Glomerular endothelial cell (primary cell): ENCODE measurements at regions not wholly inside any gene's neighbourhood (a gene's known extent, or its start where the extent isn't known, plus 50 kb on each side); places are given as distances from the start of the nearest gene placed in this dataset.
A peak's percentile ranks its signal among the peaks of the same experiment; 100 is the strongest.

Source experiments
- DNase-seq: peaks from one replicate; pipeline ENCODE4 v3.0.0-alpha.2; 2011; ENCODE audit warnings: low read depth, low spot score; ENCODE audit errors: extremely low read depth

DNA sequence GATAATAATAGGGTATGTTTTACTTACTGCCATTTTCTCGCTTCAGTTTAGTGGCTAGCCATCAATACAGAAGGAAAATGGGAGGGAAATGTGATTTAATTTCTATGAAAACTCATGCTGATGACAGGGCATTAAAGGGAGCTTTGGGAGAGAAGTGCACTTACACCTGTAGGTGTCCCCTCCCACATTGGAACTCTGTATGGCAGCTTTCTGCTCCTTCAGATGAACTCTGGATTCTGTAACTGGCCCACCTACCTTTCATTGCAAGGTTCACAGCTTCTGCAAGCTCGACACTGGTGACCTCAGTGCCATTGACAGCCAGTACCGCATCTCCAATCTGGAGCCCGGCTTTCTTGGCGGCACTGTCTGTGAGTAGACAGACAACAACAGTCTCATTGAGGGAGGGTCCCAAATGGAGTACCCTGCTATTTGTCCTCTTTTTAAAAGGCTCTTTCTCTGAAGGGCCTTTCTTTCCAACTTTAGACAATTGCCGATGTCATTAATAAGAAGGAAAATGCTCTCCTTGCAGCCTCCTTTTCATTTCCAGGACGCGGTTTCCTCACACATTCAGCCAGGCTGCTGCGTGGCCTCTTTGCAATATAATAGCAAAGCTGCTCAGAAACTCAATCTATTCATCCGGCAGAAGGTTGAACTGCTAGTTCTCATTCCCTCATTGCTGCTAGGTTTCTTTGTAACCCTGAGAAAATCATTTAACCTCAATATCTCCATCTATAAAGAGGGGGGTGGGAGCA lies 63.6 kb downstream of the NUDT12 start:
- DNase-seq, result no peak

DNA sequence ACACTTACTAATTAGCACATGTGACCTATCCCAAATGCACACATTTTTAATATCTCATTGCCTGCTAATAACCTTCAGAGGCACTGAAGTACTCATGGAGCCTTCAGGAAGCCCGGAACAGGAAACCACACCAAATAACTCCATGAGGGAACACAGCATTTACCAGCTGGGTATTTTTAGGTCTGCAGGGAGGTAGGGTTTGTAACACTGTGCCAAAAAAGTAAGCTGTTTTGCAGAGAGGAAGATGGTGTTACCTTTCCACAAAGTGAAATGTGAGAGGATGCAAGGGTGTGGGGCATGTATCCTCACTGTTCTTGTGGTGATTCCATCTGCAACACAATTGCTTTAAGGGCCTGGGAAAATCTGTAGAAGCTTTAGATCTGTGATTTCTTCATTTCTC lies 64.4 kb downstream of the NUDT12 start:
- no peak for DNase-seq

DNA sequence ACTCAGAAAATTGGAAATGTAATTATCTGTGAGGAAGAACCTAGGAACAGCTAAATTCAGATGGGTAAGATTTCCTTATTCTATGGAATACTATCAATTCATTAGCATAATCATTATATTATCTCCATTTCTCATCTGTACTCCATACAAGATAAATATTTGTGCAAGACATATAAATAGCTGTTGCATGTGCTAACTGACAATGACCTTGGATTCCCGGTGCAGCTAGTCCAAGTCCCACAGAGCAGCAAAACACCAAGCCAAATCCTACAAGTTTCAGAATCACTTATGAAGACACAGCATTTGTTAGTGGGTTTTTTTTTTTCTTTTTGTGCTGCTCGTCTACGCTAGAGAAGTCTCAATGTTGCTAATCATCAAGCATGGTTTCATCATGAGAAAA lies 64.8 kb downstream of the NUDT12 start:
- DNase-seq, result no peak

DNA sequence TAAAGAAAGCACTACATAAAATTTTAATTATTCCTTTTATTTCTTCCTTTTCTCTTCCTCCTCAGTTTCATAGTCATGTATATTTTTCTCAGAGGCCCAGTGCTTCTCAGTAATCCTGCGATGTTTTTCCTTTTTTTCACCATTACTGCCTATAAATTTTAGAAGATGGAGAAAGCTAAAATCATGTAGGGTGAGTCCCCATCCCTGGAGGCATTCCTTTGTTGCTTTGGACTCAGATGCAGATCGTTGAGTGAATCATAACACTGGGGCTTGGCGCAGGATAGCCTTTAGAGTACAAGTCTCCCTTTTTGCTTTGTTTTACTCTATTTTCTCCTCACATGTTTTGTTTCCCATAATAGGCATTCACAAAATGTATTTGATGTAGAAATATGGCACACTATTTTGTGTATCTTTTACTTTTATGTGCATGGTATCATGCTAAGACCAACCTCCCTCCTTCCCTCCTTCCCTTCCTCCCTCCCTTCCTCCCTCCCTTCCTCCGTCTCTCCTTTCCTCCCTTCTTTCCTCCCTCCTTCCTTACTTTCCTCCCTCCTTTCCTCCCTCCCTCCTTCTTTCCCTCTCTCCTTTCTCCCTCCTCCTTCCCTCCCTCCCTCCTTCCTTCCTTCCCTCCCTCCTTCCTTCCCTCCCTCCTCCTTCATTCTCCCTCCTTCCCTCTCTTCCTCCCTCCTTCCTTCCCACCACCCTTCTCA lies 72.4 kb downstream of the NUDT12 start:
- DNase-seq, result no peak

DNA sequence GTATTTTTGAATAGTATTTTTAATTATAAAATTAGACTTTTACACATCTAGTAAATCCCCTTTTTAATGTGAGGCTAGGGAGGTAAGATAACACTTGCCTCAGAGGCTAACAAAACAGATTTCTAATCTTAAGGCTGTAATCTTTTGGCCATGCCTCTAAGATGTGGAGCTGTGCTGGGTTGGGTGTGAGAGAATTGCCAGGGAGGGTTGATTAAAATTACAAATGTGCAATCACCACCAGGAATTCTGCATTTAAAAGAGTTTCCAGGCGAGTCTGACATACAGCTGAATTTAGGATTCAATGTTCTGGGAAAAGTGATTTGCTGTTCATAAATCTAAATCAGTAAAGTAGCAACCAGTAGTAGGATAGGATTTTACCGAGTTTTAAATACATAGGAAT lies 73.3 kb downstream of the NUDT12 start:
- DNase-seq, result no peak

DNA sequence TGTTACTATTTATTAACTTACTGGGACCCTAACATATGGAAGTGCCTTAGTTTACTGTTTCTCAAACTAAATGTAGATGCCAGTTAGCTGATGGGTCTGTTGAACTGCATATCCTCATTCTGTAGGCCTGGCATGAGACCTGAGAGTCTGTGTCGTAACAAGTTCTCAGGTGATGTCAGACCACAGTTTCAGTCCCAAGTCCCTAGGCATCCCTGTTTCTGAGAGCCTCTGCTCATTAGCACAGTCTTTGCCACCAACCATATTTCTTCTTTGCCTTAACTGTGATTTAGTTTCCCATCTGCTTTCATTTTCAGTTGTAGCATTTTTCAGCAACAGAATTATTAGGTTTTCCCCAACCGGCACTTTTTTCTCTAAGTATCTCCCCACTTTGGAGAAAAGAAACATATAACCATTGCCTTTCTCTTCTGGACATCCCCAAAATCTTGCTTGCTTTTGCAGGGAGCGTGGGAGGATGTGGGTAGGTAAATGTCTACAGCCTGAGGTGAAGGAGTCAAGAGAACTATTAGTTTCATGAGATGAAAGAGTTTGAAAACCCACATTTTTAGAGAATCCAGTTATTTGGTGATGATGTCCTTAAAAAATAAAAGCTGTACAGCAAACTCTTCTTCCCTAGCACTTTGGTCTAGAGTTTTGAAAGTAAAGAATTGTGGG lies 74.6 kb downstream of the NUDT12 start:
- DNase-seq, result no peak

DNA sequence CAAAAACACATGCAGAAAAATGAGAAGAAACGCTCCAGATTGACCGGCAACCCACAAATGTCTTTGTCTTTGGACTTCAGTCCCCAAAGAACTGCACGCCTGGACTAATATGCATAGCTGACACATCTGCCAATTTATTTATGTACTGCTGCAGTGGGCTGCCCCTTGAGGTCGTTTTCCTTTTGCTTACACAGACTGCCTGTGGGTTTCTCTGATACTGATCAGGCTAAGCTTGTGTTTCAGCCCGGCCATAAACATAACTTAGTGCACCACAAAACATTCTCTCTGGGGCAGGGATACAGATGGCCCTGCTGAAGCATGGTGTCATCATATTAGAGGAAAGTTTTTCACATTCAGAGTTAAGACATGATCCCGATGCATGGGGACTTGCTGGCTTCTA lies 75.4 kb downstream of the NUDT12 start:
- no peak for DNase-seq

DNA sequence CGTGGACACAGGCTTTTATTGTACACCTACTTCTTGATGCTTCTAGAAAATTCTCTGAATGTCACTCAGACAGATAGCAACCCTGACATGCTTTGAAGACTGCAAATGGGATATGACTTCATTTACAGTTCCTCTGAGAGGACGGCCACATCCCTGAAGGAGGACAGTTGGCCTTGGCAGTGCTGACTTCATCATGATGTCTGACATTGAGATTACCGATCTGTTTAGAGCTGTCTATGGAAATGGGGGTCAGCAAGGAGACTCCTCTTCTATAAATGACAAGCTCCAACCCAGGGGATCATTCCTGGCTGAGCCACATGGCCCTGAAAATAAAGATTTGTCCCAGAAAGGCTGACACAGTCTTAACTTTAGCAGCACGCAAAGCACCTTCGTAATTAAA lies 75.8 kb downstream of the NUDT12 start:
- no peak for DNase-seq

DNA sequence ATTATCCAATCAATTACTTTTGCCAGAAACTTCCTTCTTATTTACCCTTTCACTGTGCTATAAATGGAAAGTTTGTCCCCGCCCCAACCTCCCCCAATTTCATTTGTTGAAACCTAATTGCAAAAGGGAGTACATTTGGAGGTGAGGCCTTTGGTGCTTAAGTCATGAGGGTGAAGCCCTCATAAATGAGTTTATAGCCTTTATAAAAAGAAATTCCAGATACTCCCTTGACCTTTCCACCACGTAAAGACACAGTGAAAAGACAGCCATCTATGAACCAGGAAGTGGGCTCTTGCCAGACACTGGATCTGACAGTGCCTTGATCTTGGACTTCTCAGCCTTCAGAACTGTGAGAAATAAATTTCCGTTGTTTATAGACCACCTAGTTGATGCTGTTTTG lies 82.3 kb downstream of the NUDT12 start:
- DNase-seq, result no peak

DNA sequence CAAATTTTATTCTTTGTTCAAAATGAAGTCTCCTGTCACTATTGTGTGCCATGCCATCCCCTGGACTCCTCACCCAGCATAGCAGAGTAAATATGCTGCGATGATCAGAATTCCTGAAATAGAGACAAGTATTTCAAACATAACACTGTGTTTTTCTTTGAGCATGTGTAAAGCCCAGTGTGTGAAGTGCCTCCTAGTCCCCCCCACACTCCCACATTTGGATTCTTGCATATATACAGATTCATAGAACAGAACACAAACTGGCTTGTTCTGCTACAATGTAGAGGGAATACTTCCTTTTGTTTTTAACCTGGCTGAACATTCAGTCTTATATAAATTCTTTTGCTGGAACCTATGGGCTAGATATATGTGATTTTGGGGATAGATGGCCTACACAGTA lies 84.9 kb downstream of the NUDT12 start:
- no peak for DNase-seq

DNA sequence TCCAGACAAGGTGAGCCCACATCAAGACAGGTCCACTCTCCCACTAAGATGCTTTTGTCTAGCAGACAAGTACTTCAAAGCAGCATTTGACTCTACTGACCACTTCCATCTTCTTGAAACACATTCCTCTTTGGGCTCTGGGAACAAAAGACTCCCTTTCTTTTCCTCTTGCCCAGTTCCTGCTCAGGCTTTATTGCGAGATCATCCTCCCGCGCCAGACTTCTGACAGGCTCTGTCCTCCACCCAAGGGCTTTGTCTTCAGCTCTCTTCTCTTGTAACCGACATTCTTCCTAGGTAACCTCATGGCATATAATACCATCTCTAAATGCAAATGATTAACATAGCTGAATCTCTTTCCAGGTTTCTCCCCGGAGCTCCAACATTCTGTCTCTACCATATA lies 85.8 kb downstream of the NUDT12 start:
- no peak for DNase-seq

DNA sequence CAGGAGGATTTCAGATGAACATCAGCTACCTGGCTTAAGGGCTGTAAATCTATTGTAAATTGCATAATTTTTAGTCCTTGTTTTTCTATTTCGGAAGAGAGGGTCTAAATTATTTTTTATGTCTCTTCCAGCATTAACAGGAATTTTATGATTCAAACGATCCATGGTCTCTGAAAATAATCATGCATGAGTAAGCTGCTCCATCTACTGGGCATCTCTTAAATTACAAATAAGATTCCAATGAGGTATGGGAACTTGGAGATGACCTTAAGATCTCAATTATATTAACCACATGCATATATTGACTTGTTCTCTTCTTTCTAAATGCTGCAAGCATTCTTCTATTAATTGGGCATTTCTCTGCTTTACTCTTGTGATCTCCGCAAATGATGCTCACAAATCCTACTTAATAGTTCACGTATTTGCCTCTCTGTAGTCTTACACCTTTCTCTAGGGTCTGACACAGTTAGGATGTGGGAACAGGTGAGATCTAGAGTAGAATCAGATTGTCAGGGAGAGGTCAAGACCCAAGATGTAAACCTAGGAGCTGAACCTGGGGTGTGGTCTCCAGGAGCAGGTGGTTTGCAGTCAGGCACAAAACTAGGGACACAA lies 86.9 kb downstream of the NUDT12 start:
- DNase-seq, result peak; percentile 50

DNA sequence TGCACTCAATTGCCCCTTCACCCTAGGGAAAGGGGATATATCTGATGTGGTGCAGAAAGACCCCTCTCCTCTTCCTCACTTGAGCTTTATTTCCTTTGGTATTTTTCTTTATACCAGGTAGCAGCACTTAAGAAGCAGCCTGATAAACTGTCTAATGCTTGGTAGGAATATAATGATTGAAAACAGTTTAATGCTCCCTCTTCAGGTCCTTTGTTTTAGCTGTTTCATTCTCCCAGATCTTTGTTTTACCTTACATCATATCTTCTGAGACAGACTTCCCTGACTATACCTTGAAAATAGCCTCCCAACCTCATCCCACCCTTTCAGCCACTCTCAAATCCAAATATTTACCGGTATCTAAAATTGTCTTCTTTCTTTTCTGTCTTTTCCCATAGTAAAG lies 87.9 kb downstream of the NUDT12 start:
- DNase-seq, result no peak

DNA sequence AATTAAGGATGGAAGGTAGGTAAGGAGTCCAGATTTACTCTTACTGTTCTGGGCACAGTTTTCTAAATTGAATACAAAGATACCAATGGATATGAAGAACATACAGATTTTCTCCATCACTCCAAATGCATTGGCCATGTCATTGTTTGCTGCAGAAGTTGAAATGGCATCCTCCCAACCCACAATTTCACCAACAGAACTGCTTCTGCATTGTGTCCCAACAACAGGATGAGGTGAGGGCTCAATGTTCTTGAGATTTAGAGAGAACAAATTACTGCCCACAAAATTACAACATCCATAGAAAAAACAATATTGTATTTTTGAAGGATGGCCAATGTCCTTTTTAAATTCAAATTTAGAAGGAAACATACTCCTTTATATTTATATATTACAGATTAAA lies 88.9 kb downstream of the NUDT12 start:
- no peak for DNase-seq

DNA sequence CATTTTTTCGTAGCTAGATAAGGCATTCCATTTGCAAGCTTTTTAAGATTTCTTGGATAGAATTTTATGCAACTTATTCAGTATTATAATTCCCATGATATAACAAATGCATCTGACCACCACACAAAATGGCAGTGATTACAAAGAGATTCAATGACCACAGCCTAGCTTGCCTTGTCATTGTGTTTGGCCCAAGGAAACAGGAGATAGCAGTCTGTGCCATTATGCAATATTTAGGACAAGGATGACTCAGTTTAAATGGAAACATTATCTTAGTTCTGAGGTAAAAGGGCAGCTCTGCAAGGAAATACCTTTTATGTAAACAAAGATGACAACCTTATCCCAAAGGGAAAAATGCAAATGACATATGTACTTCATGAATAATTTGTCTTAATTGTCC lies 89.8 kb downstream of the NUDT12 start:
- no peak for DNase-seq

DNA sequence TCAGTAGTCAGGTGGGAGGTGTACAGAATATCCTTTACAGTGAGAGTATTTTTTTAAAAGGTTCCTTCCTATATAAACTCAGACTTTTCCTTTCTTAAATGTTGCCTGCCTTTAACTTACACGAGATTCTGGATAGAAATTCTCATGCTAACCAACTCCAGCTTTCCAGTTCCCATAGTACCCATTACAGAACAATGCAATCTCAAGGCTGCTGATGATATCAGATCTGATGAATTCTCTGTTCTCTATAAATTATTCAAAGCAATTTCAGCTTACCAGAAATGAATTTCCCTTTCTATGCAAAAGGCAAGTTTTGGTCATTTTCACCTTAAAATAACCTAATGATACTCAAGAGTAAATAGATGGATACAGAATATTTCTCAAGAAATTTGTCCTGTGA lies 90.3 kb downstream of the NUDT12 start:
- no peak for DNase-seq

DNA sequence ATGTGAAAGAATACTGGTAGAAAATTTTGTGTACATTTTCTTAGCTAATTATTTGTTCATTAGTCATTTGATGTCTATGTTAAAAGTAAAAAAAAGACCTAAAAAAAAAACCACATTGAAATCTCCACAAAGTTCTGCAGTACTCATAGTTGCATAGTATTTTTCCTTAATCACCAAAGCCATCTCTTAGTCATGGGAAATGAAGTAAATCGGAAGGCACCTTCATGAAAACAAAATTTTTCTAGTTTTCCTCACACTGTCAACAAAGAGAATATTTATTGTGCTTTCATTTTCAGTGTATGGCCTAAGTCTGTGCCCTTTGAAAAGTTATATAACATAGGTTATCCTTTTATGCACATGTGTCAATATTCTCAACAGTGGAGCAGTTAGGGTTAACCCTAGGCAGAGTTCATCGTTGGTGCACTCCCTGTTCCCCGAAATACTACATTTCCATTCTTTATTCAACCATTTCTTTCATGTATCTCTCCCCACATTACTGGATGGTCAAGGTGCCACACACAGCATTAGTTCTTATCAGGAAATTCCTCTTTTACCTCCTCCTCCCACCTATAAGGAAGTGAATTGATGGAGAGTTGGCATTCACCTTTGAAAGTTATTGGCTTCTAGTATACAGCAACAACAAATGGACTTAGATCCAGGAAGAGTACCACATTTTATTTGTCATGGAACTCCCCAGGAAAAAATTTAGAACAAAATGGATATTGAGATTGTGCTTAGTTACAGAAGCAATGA lies 93.1 kb downstream of the NUDT12 start:
- no peak for DNase-seq

DNA sequence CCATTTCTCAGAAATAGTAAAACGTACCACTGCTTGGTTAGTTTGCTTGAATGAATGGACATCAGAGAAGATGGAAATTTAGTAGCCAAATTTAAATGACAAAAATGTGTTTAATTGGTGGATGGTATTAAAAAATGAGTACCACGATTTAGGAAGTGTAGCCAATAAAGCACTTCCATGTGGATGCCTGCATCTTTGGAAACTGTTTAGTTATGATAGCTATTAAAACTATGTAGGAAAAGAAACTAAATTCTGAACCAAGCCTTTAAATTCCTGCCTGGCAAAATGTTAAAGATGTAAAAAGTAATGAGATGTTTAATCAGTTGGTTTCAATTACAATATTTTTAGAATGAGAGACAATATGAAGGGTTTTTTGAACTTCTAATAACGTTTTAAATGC lies 94.8 kb downstream of the NUDT12 start:
- DNase-seq, result no peak

DNA sequence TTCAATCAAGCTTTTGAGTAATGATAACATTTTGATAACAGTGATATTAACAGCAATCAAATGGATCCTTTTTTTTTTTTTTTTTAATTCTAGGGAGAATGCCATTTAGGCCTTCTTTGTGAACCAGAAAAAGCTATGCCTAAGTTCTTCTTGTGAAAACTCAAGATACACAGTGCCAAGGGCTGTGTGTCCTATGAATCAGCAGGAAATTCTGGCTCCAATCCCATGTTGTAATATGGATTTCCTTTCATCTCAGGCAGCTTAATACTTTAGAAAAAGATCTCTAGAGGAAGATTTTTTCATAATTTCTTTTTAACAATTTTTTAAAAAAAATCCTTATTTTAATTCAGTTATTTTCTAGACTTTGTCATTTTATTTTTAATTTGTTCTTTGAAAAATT lies 96.1 kb downstream of the NUDT12 start:
- DNase-seq, result peak; percentile 55

DNA sequence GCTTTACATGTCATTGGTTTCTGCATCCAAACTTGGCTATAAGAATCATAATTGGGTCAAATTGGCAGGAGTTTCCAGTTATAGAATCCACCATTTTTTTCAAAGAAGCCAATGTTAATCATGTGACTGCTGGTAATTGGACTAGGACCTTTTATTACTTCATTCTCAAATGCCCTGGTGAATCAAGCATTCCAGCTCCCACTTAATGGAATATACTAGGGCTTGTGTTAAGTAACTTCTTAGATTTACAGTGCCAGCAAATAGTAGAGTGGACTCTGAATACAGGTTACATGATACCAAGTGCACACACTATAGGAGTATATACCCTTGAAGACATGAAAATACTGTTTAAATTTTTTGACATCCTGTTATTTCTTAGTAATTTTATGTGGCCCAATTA lies 96.7 kb downstream of the NUDT12 start:
- no peak for DNase-seq
